Gastroesophageal sphincter (tissue), 4 donors: ENCODE measurements at regions not wholly inside any gene's neighbourhood (a gene's known extent, or its start where the extent isn't known, plus 50 kb on each side); places are given as distances from the start of the nearest gene placed in this dataset.

Experiments
- ATAC-seq: fragments of 150-250 bp; one replicate; pipeline ENCODE4 v1.9.1; 2016; ENCODE audit warnings: mild to moderate bottlenecking, moderate library complexity
- H3K27ac ChIP-seq, 4 donors: fragments of 200-600 bp; sonication (generic) in 3 of 4; 1 replicate in 3 of 4; 2 replicates in 1 of 4; pipeline ENCODE4 v1.5.1; 2016 to 2019
- H3K27me3 ChIP-seq: fragments of 200-600 bp; sonication (generic); one replicate; pipeline ENCODE4 v1.5.1; 2019
- H3K36me3 ChIP-seq, 2 donors: fragments of 200-600 bp; sonication (generic); one replicate each; pipeline ENCODE4 v1.5.1; 2019; ENCODE audit warnings: control low read depth in 1 of 2
- H3K4me1 ChIP-seq, 3 donors: fragments of 200-600 bp; sonication (generic); 1 replicate in 2 of 3; 2 replicates in 1 of 3; pipeline ENCODE4 v1.5.1; 2016 to 2019; ENCODE audit warnings: control low read depth in 2 of 3
- H3K4me3 ChIP-seq, 2 donors: fragments of 200-600 bp; sonication (generic); one replicate each; pipeline ENCODE4 v1.5.1; 2019; ENCODE audit warnings: mild to moderate bottlenecking in 1 of 2, moderate library complexity in 1 of 2
- H3K9me3 ChIP-seq, 3 donors: fragments of 200-600 bp; sonication (generic); one replicate each; pipeline ENCODE4 v1.5.1; 2017 to 2019; ENCODE audit warnings: control low read depth in 2 of 3
- EP300 ChIP-seq: sonication (generic); formaldehyde crosslinking; IDR thresholded peaks from one replicate; pipeline ENCODE4 v1.6.1; 2017; ENCODE audit warnings: antibody characterized with exemption, mild to moderate bottlenecking
- POLR2A ChIP-seq, 2 donors: fragments of 450-650 bp; IDR thresholded peaks; one replicate each; pipeline ENCODE4 v1.6.1; 2017; ENCODE audit warnings: antibody characterized with exemption in 2 of 2, mild to moderate bottlenecking in 2 of 2, moderate library complexity in 1 of 2
- POLR2AphosphoS5 ChIP-seq: sonication (generic); formaldehyde crosslinking; IDR thresholded peaks from one replicate; pipeline ENCODE4 v1.6.1; 2017; ENCODE audit warnings: antibody characterized with exemption
- WGBS, 2 donors: methylation state at CpG; one replicate each; pipeline ENCODE4 v1.1.5; 2018; ENCODE audit warnings: low coverage in 1 of 2; 5-methylcytosine and 5-hydroxymethylcytosine counted together
- TF ChIP-seq, protein P1 (sequence below), 4 experiments: fragments of 200-600 bp in 2 of 4; fragments of 450-650 bp in 2 of 4; sonication (generic) in 1 of 4; IDR thresholded peaks; one replicate each; pipeline ENCODE4 v1.5.1; 2017 to 2019; ENCODE audit warnings: antibody characterized with exemption in 4 of 4, mild to moderate bottlenecking in 2 of 4, moderate library complexity in 2 of 4

DNA sequence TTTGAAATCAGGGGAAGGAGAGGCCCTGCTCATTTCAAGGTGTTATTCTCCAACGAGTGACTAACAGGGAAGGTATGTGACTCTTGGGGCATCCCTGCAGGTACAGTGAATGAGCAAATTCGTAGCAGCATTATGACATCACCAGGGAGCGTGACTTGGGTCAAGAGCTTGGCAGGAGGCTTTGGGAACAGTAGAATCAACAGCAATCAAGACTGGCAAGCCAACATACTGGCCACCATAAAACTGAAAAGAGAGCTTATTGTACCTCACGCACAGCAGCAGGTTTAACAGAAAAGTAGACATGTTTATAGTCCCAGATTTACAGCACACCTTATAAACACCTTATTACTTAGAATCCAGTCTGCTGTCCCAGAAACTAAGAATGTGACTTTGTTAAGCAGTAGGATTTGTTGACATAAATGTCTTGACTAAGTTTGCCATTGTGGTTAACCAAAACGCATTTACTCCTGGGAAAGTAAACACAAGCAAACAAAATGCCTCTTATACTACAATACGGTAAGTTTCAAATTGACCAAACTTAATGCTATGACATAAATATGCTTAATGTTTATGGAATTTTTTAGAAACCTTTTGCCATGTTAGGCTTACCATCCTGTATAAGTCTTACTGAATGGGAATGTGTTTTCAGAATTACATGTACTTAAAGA lies 297.8 kb downstream of the NPR3 start:
- H3K36me3 ChIP-seq: no peaks in the 10 kb centered on the region
- TF ChIP-seq EP300 (no peak), POLR2A (IDR thresholded peaks at IDR 0.05) (no peak), POLR2AphosphoS5 (no peak)
- TF ChIP-seq, protein P1, sequence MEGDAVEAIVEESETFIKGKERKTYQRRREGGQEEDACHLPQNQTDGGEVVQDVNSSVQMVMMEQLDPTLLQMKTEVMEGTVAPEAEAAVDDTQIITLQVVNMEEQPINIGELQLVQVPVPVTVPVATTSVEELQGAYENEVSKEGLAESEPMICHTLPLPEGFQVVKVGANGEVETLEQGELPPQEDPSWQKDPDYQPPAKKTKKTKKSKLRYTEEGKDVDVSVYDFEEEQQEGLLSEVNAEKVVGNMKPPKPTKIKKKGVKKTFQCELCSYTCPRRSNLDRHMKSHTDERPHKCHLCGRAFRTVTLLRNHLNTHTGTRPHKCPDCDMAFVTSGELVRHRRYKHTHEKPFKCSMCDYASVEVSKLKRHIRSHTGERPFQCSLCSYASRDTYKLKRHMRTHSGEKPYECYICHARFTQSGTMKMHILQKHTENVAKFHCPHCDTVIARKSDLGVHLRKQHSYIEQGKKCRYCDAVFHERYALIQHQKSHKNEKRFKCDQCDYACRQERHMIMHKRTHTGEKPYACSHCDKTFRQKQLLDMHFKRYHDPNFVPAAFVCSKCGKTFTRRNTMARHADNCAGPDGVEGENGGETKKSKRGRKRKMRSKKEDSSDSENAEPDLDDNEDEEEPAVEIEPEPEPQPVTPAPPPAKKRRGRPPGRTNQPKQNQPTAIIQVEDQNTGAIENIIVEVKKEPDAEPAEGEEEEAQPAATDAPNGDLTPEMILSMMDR (IDR thresholded peaks at IDR 0.05): no peak
- no peaks in the 10 kb centered on the region for H3K4me1 ChIP-seq
- no peak overlapping the region for H3K27ac ChIP-seq
- no peaks in the 10 kb centered on the region for H3K27me3 ChIP-seq
- WGBS, 2 donors: 73 to 78% methylated on average over 6 of the region's 6 CpGs
- no peak overlapping the region for H3K4me3 ChIP-seq
- peaks cover 0 to 12% (median 0%) of the 10 kb centered on the region in 3 donors for H3K9me3 ChIP-seq
- no peak for ATAC-seq

DNA sequence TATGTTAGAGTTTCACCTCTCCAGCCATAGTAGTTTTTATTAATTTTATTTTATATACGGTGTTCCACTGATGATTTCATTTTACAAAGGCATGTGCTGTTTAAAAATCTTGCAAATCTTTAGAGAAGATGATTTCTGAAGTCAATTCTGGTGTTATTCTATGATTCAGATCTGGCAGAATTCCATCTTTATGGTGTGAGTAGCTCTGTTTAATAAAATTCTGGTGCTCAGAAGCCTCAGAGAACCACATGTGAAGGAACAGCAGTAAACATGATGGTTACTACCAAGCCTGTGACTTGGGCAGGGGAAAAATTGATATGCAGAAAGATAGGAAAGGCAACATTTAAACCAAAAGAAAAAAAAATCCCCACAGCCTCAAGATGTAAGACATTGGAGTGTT lies 299.7 kb downstream of the NPR3 start:
- Histone ChIP-seq H3K27ac (no peak overlapping the region), H3K27me3 (no peaks in the 10 kb centered on the region), H3K9me3 (peaks cover 0 to 25% (median 0%) of the 10 kb centered on the region in 3 donors), H3K4me3 (no peak overlapping the region), H3K4me1 (no peaks in the 10 kb centered on the region), H3K36me3 (no peaks in the 10 kb centered on the region)
- ATAC-seq: no peak
- 53 to 61% methylated on average over 1 of the region's 1 CpG for WGBS, 2 donors
- TF ChIP-seq POLR2AphosphoS5 (no peak), EP300 (no peak), POLR2A (IDR thresholded peaks at IDR 0.05) (no peak)
- TF ChIP-seq, protein P1 (IDR thresholded peaks at IDR 0.05): no peak

DNA sequence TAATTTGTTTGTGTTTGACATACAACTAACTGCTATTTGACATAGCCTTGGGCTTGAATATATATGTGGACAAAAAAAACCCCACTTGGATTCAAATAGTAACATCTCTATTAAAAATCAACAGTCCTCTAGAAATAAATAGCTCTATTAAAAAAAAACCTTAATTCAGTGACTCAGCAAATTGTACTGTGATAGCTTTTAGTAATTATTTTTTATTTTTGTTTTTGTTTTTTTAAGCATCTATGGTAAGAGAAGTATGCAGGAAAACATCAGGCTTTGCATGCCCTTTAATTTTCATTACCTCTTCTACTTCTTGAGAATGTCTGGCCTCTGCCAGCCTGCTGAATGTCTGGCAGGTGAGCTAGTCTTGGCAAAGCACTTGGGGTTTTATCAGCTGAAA lies 300.7 kb downstream of the NPR3 start:
- Histone ChIP-seq H3K4me1 (no peaks in the 10 kb centered on the region), H3K36me3 (no peaks in the 10 kb centered on the region), H3K27ac (no peak overlapping the region), H3K27me3 (no peaks in the 10 kb centered on the region), H3K9me3 (peaks cover 0 to 25% (median 0%) of the 10 kb centered on the region in 3 donors), H3K4me3 (no peak overlapping the region)
- TF ChIP-seq POLR2A (IDR thresholded peaks at IDR 0.05): no peak
- no peak for TF ChIP-seq POLR2AphosphoS5
- TF ChIP-seq, protein P1 (IDR thresholded peaks at IDR 0.05): no peak
- TF ChIP-seq EP300: no peak
- ATAC-seq: no peak

DNA sequence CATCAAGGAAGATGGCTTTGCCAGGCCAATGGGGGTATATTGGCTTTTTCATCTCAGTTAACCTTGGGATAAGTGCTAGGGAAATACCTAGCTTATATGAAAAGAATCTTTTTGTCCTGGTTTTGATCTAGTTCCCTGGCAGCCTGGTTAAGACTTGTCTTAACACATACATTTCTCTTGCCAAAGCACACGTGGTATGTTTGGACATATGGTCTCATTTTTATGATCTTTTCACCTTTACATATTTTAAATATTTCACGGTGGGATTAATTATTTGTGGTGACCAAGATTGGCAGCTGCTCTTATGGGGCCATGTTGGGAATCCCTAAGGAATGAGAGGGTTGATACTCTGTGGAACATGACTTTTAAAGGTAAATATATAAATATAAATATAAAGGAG lies 312.5 kb downstream of the NPR3 start:
- Histone ChIP-seq H3K27ac (no peak overlapping the region), H3K27me3 (no peaks in the 10 kb centered on the region), H3K9me3 (no peaks in the 10 kb centered on the region), H3K4me3 (no peak overlapping the region), H3K4me1 (no peaks in the 10 kb centered on the region), H3K36me3 (no peaks in the 10 kb centered on the region)
- no peak for ATAC-seq
- WGBS, 2 donors: 39 to 40% methylated on average over 2 of the region's 2 CpGs
- no peak for TF ChIP-seq POLR2A (IDR thresholded peaks at IDR 0.05)
- TF ChIP-seq, protein P1 (IDR thresholded peaks at IDR 0.05): no peak
- no peak for TF ChIP-seq POLR2AphosphoS5
- no peak for TF ChIP-seq EP300

DNA sequence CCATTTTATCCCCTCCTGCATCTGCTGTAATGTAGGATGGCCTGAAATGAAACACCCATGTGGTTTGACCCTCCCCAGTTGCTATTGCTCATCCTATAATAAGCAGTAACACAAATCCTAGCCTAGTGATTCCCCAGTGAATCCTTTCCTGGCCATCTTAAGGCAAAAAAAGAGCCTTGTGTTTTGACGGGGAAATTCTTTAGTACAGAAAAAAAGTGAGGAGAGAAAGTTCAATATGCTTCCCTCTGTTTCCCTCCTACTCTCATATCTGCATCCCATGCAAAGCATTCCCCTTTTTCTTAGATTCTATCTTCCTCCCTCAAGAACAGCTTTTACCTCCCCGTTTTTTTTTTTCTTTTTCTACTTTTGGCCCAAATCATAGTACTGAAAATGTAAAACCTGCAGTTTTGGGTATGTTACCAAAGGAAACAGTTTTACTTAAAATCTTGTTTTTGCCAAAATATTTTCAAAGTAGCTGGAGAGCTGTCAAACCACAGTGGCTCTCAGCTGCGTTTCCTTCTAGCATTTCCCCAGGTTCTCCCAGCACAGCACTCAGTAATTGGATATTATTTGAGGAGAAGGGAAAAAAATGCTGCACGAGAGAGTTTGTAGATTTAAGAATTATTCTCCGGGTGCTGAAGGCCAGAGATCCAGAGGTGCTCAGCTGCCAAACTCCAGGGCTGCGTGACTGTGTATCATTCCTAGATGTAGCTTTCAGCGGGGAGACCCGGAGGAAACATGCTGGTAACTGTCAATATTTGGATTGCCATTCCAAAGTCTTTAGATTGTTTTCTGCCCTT lies 321.4 kb downstream of the NPR3 start:
- 38 to 42% methylated on average over 3 to 8 of the region's 8 CpGs for WGBS, 2 donors
- ATAC-seq: no peak
- TF ChIP-seq POLR2AphosphoS5 (no peak), EP300 (no peak), POLR2A (IDR thresholded peaks at IDR 0.05) (no peak)
- TF ChIP-seq, protein P1 (IDR thresholded peaks at IDR 0.05): no peak

More for the DNA sequence above, 321.4 kb downstream of the NPR3 start:
- H3K4me3 ChIP-seq: no peak overlapping the region
- H3K9me3 ChIP-seq: no peaks in the 10 kb centered on the region
- H3K27me3 ChIP-seq: no peaks in the 10 kb centered on the region
- no peak overlapping the region for H3K27ac ChIP-seq
- no peaks in the 10 kb centered on the region for H3K36me3 ChIP-seq
- H3K4me1 ChIP-seq: no peaks in the 10 kb centered on the region
